Activated naive CD4-positive, alpha-beta T cell treated with anti-CD3 and anti-CD28 coated beads for 36 hours (primary cell): ENCODE measurements at regions not wholly inside any gene's neighbourhood (a gene's known extent, or its start where the extent isn't known, plus 50 kb on each side); places are given as distances from the start of the nearest gene placed in this dataset.

Experiments
- CTCF ChIA-PET: fragments of 350-600 bp; sonication (Branson Sonifier 250); formaldehyde crosslinking; loops from one replicate; lab custom pipeline; 2021; ENCODE audit warnings: antibody characterized with exemption; lab: Charles Lee
- DNase-seq: peaks from one replicate; pipeline ENCODE4 v3.0.0-alpha.2; 2020
- H3K27ac Mint-ChIP-seq: one replicate; pipeline ENCODE4 v1.8.0; 2021; ENCODE audit warnings: mild to moderate bottlenecking, mixed read lengths
- H3K27me3 Mint-ChIP-seq: one replicate; pipeline ENCODE4 v1.8.0; 2021; ENCODE audit warnings: low read depth, mixed read lengths
- H3K36me3 Mint-ChIP-seq: one replicate; pipeline ENCODE4 v1.8.0; 2021; ENCODE audit warnings: low read depth, mixed read lengths
- H3K4me1 Mint-ChIP-seq: one replicate; pipeline ENCODE4 v1.8.0; 2021; ENCODE audit warnings: low read depth, mixed read lengths
- H3K4me3 Mint-ChIP-seq: one replicate; pipeline ENCODE4 v1.8.0; 2021; ENCODE audit warnings: mild to moderate bottlenecking, moderate library complexity, mixed read lengths
- H3K9me3 Mint-ChIP-seq: one replicate; pipeline ENCODE4 v1.8.0; 2021; ENCODE audit warnings: mixed read lengths
- intact Hi-C: fragments of 100-400 bp; cut with micrococcal nuclease; formaldehyde crosslinking; loops from one replicate; pipeline ENCODE4 v1.15.1; 2023

DNA sequence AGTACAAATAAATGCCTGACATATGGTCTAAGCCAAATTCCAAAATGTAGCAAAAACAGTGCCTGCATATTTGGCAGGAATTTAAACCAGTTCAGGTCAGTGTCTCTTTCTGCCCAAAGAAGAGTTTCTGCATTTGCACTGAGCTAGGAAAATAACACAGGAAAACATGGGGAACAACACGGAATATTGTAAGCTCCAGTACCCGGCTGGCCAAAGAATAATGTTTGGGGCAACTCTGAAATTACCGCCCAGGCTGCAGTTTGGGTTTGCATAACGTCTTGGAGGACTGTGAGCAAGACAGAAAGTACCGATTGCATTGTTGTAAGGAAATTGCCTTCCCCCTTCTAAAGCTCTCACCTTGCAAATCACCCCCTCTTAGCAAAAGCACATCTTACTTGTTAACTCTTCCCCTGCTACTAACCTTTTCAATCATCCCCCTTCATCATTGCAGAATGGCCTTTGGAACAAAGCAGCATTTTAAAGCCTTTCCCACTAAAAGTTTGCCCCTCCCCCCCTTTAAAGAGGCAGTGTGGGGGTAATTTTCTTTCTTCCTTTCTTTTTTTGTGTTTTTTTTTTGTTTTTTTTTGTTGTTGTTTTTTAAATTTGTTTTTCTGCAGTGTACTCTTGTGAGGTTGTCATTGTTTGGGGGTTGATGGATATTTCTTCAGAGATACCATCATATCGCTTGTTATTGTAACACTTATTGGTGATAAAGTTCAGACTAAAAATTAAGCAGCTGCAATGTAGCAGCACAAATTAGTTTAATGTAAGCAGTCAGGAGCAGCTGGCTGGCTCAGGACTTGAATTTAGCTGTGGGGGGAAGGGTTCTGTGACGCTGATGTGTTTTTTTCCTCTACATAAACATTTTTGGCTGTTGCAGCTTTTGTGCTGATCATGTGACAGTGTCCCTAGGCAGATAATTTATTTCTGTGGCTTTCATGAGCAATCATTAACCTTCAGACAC is 100.0 kb upstream of the CITED2 start:
- CTCF ChIA-PET = interaction anchor here (0.7 kb wide), 1 partner anchor 17 kb away, joined by 3 read pairs; no protein-coding TSS in a partner anchor
- Mint-ChIP-seq H3K4me3 (no peak overlapping the region), H3K9me3 (no peaks in the 10 kb centered on the region), H3K27me3 (no peaks in the 10 kb centered on the region), H3K4me1 (no peaks in the 10 kb centered on the region), H3K27ac (no peak overlapping the region), H3K36me3 (no peaks in the 10 kb centered on the region)
- intact Hi-C loops = no loop called here
- DNase-seq = no peak

DNA sequence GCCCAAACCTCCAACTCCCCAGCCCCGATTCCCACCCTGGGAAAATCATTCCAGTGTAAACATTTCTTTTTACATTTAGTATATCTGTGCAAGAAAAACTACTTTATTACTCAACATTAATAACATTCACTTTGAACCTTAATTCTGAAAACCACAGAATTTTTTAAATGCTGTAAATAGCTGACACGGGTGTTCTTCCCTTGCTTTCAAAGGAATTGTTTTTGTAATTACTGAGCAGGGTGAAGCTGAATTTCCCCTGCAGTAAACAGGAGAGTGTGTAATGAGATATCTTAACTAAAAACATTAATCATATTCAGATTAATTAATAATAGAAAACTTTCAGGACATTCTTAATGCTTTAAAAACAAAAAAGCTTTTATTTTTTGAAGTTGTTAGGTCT is 99.3 kb upstream of the CITED2 start:
- no peak for DNase-seq
- Mint-ChIP-seq H3K27ac (no peak overlapping the region), H3K27me3 (no peaks in the 10 kb centered on the region), H3K36me3 (no peaks in the 10 kb centered on the region), H3K4me1 (no peaks in the 10 kb centered on the region), H3K4me3 (no peak overlapping the region), H3K9me3 (no peaks in the 10 kb centered on the region)
- intact Hi-C loops = no loop called here
- CTCF ChIA-PET = no interaction called here

DNA sequence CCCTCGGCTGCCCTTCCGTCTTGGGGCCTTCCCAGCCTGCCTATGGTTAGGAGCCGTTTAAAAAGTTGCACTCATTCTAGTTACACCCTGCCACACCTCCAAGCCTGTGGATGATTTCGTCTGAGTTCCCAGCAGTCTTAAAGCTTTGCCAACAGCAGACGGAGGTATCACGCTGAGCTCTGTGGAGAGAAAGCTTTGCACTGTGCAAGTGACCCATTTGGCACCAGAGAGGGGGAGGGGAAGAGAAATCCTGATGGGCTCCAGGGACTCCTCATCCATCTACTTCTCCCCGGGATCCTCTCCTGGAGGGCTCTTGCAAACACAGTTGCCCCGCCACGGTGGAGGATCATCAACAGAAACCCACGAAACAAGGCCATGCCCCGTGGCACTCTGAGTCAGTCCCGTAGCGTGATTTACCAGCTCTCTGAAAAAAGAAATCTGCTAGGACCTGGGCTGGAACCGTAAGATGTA is 98.8 kb upstream of the CITED2 start:
- DNase-seq = no peak
- CTCF ChIA-PET = no interaction called here
- H3K27ac Mint-ChIP-seq = no peak overlapping the region
- no peaks in the 10 kb centered on the region for H3K27me3 Mint-ChIP-seq
- H3K36me3 Mint-ChIP-seq = no peaks in the 10 kb centered on the region
- H3K4me1 Mint-ChIP-seq = no peaks in the 10 kb centered on the region
- no peaks in the 10 kb centered on the region for H3K9me3 Mint-ChIP-seq
- intact Hi-C loops = no loop called here
- no peak overlapping the region for H3K4me3 Mint-ChIP-seq

DNA sequence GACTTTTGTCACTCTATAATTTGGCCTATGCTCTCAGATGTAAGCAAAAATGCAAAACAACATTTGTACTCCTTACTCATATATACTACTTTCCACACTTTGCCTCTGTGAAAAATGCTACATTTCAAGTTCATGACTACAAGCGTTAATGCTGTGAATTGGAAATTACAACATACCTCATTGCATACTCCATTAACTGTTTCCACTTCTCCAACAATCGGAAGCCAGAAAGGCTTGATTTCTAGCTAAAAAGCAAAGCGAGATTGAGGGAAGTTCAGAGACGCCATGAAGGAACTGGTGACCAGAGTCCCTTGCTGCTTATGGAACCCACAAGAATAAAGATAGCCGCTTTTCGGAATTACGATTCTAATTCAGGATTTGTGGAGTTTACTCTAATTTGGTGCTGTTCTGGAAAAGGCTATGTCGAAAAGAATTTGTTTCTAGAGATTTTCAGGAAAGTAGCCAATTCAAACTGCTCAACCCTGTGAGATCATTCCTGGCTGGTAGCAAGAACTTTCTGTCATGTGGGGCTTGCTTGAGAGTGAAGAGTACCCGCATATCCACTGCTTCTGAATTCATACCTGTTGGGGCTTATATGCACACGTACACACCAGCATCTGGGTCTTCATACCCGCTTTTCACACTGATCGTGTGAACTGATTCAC is 98.0 kb upstream of the CITED2 start:
- H3K4me3 Mint-ChIP-seq = no peak overlapping the region
- CTCF ChIA-PET = no interaction called here
- H3K36me3 Mint-ChIP-seq = no peaks in the 10 kb centered on the region
- H3K27me3 Mint-ChIP-seq = no peaks in the 10 kb centered on the region
- intact Hi-C loops = no loop called here
- no peaks in the 10 kb centered on the region for H3K4me1 Mint-ChIP-seq
- no peaks in the 10 kb centered on the region for H3K9me3 Mint-ChIP-seq
- no peak overlapping the region for H3K27ac Mint-ChIP-seq
- DNase-seq = no peak

DNA sequence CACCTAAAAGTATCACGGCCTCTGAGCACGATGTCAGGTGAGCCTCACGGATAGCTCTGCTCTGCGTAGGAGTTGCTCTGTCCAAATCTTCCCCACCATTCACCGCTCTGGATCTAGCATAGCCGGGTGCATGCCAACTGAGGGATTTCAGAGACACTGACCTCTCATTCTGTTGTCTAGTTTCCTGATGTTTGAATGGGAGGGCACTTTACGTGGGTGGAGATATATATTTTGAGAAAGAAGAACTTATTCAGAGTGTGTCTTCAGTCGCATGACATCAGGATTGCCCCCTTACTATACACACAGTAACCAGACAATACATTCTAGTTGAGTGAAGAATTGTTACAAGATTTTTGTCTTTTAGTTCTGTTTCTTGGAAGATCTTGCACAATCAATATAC is 96.5 kb upstream of the CITED2 start:
- intact Hi-C loops = no loop called here
- Mint-ChIP-seq H3K4me1 (no peaks in the 10 kb centered on the region), H3K4me3 (no peak overlapping the region), H3K27ac (no peak overlapping the region), H3K27me3 (no peaks in the 10 kb centered on the region), H3K9me3 (no peaks in the 10 kb centered on the region), H3K36me3 (no peaks in the 10 kb centered on the region)
- CTCF ChIA-PET = no interaction called here
- DNase-seq = no peak

DNA sequence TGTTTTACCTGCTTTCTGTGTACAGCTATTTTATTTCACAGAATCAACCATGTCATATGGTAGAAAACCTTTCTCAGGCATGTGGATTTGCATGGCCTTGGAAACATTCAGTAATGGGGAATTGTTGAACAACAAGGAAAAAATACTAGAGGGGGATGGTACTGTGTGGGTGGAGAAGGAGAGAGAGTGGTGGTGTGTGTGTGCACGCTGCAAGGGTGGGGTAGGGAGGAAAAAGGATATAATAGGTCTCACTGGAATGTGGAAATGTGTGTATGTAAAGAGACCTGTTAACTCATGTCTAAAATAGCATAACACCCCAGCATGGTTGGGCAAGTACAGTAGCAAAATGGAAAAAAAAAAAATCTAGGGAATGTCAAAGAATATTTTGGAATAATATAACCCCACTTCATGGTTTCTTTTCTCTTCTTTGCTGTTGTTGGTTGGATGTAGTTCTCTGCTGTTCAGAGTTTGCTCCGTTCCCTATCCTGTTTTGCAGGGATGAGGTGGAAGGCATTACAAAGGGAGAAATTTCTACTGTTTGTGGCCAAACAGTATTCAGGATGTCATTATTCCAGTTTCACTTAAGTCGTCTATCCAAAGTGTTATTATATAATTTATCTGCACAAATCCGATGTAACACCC is 93.9 kb upstream of the CITED2 start:
- Mint-ChIP-seq H3K9me3 (no peaks in the 10 kb centered on the region), H3K4me1 (no peaks in the 10 kb centered on the region), H3K4me3 (no peak overlapping the region), H3K27me3 (no peaks in the 10 kb centered on the region), H3K27ac (no peak overlapping the region), H3K36me3 (no peaks in the 10 kb centered on the region)
- intact Hi-C loops = no loop called here
- no peak for DNase-seq
- CTCF ChIA-PET = interaction anchor here (0.8 kb wide), 1 partner anchor 99 kb away, joined by 3 read pairs; no protein-coding TSS in a partner anchor

DNA sequence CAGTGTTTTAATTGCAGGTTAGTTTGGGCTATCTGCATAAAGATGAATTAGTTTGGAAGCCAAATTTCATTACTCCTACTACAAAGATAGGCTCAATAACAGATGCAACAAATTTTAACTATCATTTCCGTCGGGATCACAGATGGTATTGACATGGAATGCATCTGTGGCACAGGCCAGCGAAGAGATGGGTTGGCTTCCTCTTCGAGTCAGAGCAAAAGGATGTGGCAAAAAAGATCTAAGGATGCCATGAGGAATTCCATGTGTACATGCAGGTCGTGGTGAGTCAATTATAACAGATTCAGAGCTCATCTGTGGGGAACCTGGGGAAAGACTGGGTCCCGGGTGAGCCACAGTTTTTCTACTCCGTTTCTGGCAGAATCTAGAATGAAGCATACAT is 83.0 kb upstream of the CITED2 start:
- H3K4me3 Mint-ChIP-seq = no peak overlapping the region
- no peaks in the 10 kb centered on the region for H3K36me3 Mint-ChIP-seq
- H3K9me3 Mint-ChIP-seq = no peaks in the 10 kb centered on the region
- H3K4me1 Mint-ChIP-seq = no peaks in the 10 kb centered on the region
- CTCF ChIA-PET = interaction anchor here (0.6 kb wide), 1 partner anchor 18 kb away, joined by 3 read pairs; no protein-coding TSS in a partner anchor
- no peaks in the 10 kb centered on the region for H3K27me3 Mint-ChIP-seq
- H3K27ac Mint-ChIP-seq = no peak overlapping the region
- intact Hi-C loops = no loop called here
- no peak for DNase-seq

DNA sequence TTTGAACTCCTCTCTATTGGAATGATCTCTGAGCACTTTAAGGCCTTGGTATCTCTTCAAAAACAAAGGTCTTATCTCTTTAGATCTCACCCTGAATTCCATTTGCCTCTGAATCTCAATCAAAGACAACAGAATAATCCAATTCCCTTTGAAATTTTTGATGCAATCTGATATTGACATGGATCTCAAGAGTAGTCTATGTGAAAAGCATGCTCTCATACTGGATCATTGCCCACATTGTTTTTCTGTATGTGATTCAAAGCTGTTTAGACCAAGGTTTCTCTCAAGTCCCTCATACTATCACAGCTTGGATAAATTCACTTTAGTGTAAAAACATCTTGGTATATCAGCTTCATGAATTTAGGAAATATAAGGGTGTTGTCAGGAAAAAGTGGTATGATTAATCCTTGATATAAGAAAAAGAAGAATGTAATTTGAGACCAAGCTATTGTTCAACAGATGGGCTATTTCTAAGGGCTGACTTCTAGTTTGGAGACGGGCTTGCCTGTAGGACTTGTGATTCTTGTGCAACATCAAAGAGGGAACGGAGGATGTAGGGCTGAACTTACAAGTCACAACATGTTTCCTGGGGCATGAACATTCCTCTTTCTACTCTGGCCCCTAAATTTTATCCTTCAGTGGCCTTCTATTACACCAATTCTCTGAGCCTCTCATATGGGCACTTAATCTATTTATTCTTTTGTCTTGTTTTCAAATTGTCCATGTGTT is 77.9 kb upstream of the CITED2 start:
- Mint-ChIP-seq H3K4me1 (no peaks in the 10 kb centered on the region), H3K4me3 (no peak overlapping the region), H3K36me3 (no peaks in the 10 kb centered on the region), H3K27ac (no peak overlapping the region), H3K27me3 (no peaks in the 10 kb centered on the region), H3K9me3 (no peaks in the 10 kb centered on the region)
- intact Hi-C loops = no loop called here
- CTCF ChIA-PET = interaction anchor here (1.0 kb wide), 1 partner anchor 82 kb away, joined by 3 read pairs; no protein-coding TSS in a partner anchor
- no peak for DNase-seq

DNA sequence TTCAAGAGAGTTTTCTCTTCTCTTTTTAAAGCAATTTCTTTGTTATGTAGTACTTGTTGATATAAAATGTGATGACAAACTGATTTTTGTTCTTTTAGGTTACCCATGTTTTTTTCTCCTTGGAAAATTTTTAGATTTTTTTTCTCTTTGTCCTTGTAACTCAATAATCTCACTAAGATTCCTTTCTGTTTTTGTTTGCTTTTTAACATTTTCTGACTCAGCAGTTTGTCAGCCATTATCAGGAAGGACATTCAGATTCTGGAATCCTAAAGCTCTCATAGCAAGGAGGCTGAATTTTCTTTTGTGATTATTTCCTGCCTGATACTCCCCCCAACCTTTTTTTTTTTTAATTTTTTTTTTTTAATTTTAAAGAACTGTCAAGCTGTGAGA is 75.2 kb upstream of the CITED2 start:
- H3K27me3 Mint-ChIP-seq = no peaks in the 10 kb centered on the region
- H3K27ac Mint-ChIP-seq = no peak overlapping the region
- intact Hi-C loops = no loop called here
- H3K4me3 Mint-ChIP-seq = no peak overlapping the region
- CTCF ChIA-PET = interaction anchor here (0.6 kb wide), 1 partner anchor 21 kb away, joined by 3 read pairs; no protein-coding TSS in a partner anchor
- H3K36me3 Mint-ChIP-seq = no peaks in the 10 kb centered on the region
- no peaks in the 10 kb centered on the region for H3K9me3 Mint-ChIP-seq
- no peak for DNase-seq
- no peaks in the 10 kb centered on the region for H3K4me1 Mint-ChIP-seq

DNA sequence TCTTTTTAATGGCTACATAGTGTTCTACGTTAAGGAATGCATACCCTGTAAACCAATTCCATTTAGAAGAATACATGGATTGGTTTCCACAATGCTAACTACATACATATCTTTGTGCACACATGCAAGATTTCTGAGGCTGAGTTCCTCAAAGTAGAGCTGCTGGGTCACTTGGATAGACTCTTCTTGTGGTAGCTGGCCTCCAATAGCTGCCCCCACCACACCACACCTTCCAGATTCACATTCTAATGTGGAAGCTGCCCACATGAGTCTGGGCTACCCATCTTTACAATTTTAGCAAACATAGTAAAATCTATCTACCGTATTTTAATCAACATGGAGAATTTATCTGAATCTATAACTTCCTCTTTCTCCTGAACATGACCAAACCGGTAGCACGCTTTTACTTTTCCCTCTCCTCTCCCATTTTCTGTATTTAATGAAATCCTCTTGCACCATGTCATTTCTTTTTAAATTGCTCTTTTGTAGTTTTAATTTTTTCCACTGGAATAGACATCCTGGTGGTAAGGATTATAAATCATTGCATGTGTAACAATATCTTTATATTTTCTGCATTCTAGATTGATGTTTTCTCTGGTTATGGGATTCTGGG is 74.7 kb upstream of the CITED2 start:
- intact Hi-C loops = no loop called here

DNA sequence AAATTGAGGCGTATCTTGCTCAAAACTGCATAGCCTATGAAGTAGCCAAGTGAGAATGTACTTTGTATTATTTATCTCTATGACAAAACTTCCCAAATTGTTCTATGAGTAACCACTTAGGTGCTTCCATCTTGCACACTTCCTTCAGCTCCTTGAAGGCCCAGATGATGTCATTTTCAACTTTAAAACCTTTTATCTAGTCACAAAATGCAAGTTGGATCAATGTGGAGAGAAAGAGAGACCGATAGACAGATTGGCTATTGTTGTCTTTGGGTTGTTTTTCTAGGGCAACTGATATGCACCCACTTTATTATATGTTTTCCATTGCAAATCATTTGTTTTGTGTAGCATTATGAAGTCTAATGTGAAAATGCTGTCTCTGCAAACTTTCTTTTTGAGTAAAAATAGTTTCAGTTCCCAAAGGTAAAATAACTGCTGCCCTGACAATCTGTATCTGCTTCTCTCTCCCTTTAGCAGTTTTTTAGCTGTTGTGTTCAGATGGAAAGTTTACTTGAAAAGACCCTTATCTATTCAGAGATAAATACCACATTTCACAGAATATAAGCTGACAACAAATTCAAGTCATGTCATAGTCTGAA is 73.7 kb upstream of the CITED2 start:
- Mint-ChIP-seq H3K4me1 (no peaks in the 10 kb centered on the region), H3K36me3 (no peaks in the 10 kb centered on the region), H3K9me3 (no peaks in the 10 kb centered on the region), H3K4me3 (no peak overlapping the region), H3K27ac (no peak overlapping the region), H3K27me3 (no peaks in the 10 kb centered on the region)
- intact Hi-C loops = no loop called here
- DNase-seq = no peak
- CTCF ChIA-PET = no interaction called here

More for the DNA sequence above, 74.7 kb upstream of the CITED2 start:
- Mint-ChIP-seq H3K27ac (no peak overlapping the region), H3K4me3 (no peak overlapping the region), H3K4me1 (no peaks in the 10 kb centered on the region), H3K27me3 (no peaks in the 10 kb centered on the region), H3K9me3 (no peaks in the 10 kb centered on the region), H3K36me3 (no peaks in the 10 kb centered on the region)
- CTCF ChIA-PET = no interaction called here
- DNase-seq = no peak
